Keratinocyte (primary cell): ENCODE measurements at regions not wholly inside any gene's neighbourhood (a gene's known extent, or its start where the extent isn't known, plus 50 kb on each side); places are given as distances from the start of the nearest gene placed in this dataset.

Source experiments
- EZH2 ChIP-seq: IDR thresholded peaks from one replicate; pipeline ENCODE4 v1.6.1; 2012; ENCODE audit warnings: inconsistent platforms, mild to moderate bottlenecking, low read length, moderate library complexity
- TF ChIP-seq, protein P1 (sequence below), 3 experiments: IDR thresholded peaks in 1 of 3; conservative IDR thresholded peaks in 1 of 3; optimal IDR thresholded peaks in 1 of 3; 2 replicates in 2 of 3; 3 replicates in 1 of 3; pipeline versions ENCODE3 to v1.5.1; 2011; ENCODE audit warnings: low read length in 3 of 3, mild to moderate bottlenecking in 3 of 3, moderate library complexity in 2 of 3, control low read depth in 1 of 3, inconsistent platforms in 1 of 3; ENCODE audit not compliant: insufficient read depth in 2 of 3; ENCODE audit errors: extremely low read depth in 1 of 3

DNA sequence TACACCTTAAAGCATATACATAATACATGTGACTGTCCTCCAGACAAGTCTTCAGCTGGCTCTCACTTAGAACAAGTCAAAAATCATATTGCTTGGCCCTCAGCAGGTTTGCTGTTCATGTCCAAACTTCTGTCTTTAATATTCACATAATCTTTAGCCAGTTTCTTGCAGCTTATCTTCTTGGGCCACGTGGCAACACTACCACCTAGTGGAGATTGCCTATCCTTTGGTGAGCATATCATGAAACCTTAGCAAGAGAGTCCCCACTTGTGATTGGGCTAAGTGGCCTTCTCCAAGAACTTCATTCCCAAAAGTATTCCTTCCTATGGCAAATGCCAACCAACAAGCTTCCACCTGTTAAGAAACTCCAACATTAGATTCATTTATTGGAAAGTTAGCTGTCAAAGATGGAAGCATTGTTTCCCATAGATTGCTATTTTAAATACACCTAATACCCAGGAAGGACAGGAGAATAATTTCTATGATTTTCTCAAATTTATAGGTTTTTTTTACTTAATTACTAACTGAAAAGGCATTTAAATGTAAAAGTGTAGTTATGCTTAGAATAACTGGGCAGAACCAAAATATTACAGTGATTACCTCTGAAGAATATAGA lies 231.9 kb upstream of the INTU start:
- TF ChIP-seq, protein P1, sequence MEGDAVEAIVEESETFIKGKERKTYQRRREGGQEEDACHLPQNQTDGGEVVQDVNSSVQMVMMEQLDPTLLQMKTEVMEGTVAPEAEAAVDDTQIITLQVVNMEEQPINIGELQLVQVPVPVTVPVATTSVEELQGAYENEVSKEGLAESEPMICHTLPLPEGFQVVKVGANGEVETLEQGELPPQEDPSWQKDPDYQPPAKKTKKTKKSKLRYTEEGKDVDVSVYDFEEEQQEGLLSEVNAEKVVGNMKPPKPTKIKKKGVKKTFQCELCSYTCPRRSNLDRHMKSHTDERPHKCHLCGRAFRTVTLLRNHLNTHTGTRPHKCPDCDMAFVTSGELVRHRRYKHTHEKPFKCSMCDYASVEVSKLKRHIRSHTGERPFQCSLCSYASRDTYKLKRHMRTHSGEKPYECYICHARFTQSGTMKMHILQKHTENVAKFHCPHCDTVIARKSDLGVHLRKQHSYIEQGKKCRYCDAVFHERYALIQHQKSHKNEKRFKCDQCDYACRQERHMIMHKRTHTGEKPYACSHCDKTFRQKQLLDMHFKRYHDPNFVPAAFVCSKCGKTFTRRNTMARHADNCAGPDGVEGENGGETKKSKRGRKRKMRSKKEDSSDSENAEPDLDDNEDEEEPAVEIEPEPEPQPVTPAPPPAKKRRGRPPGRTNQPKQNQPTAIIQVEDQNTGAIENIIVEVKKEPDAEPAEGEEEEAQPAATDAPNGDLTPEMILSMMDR (optimal IDR thresholded peaks at IDR 0.05 in 1 of 3, IDR thresholded peaks at IDR 0.05 in 1 of 3, conservative IDR thresholded peaks at IDR 0.05 in 1 of 3; ENCODE audit: extremely low read depth in 1 of 3, insufficient read depth in 2 of 3, low read length in 3 of 3): peak; percentile 73 to 94 (median 75)
- no peak for TF ChIP-seq EZH2
